ENCODE measurements at regions not wholly inside any gene's neighbourhood (a gene's known extent, or its start where the extent isn't known, plus 50 kb on each side); places are given as distances from the start of the nearest gene placed in this dataset.
"Not testable (repeated sequence)": the region's sequence is repeated elsewhere in the genome, so short reads cannot be mapped to it uniquely, and the experiment has no call there.

GRCh38 chr13:22939157-22939556 is 241.6 kb upstream of the SGCG start:
- DNase-seq (ENCODE audit: low spot score) = no peak

- no peak for DNase-seq (ENCODE audit: low spot score)
Measured at GRCh38 chr13:22940090-22940710, 240.6 kb upstream of the SGCG start.

- DNase-seq (ENCODE audit: low spot score) = no peak
Measured at GRCh38 chr13:22940736-22941135, 240.0 kb upstream of the SGCG start.

- not testable (repeated sequence) for DNase-seq (ENCODE audit: low spot score)
Measured at GRCh38 chr13:22941495-22941894, 239.3 kb upstream of the SGCG start.

- not testable (repeated sequence) for DNase-seq (ENCODE audit: low spot score)
Measured at GRCh38 chr13:22942831-22943230, 237.9 kb upstream of the SGCG start.

GRCh38 chr13:22944378-22944777 is 236.4 kb upstream of the SGCG start:
- DNase-seq (ENCODE audit: low spot score) = no peak

GRCh38 chr13:22945321-22946226 is 235.2 kb upstream of the SGCG start:
- DNase-seq (ENCODE audit: low spot score) = no peak

- DNase-seq (ENCODE audit: low spot score) = no peak
Measured at GRCh38 chr13:22948421-22948820, 232.4 kb upstream of the SGCG start.

- not testable (repeated sequence) for DNase-seq (ENCODE audit: low spot score)
Measured at GRCh38 chr13:22952018-22952417, 228.8 kb upstream of the SGCG start.

GRCh38 chr13:22955147-22955546 is 225.6 kb upstream of the SGCG start:
- DNase-seq (ENCODE audit: low spot score) = not testable (repeated sequence)

GRCh38 chr13:22956456-22957115 is 224.2 kb upstream of the SGCG start:
- DNase-seq (ENCODE audit: low spot score) = not testable (repeated sequence)

GRCh38 chr13:22959859-22960258 is 220.9 kb upstream of the SGCG start:
- not testable (repeated sequence) for DNase-seq (ENCODE audit: low spot score)

GRCh38 chr13:22960827-22961226 is 220.0 kb upstream of the SGCG start:
- no peak for DNase-seq (ENCODE audit: low spot score)

- not testable (repeated sequence) for DNase-seq (ENCODE audit: low spot score)
Measured at GRCh38 chr13:22961342-22961741, 219.4 kb upstream of the SGCG start.

GRCh38 chr13:22961835-22962537 is 218.8 kb upstream of the SGCG start:
- DNase-seq (ENCODE audit: low spot score) = no peak

- DNase-seq (ENCODE audit: low spot score) = not testable (repeated sequence)
Measured at GRCh38 chr13:22963384-22964053, 217.3 kb upstream of the SGCG start.

- DNase-seq (ENCODE audit: low spot score) = no peak
Measured at GRCh38 chr13:22964245-22964966, 216.4 kb upstream of the SGCG start.

GRCh38 chr13:22965011-22965857 is 215.5 kb upstream of the SGCG start:
- DNase-seq (ENCODE audit: low spot score) = not testable (repeated sequence)

GRCh38 chr13:22965858-22966239 is 214.9 kb upstream of the SGCG start:
- not testable (repeated sequence) for DNase-seq (ENCODE audit: low spot score)

GRCh38 chr13:22966753-22967152 is 214.0 kb upstream of the SGCG start:
- DNase-seq (ENCODE audit: low spot score) = not testable (repeated sequence)
